ENCODE measurements at regions not wholly inside any gene's neighbourhood (a gene's known extent, or its start where the extent isn't known, plus 50 kb on each side); places are given as distances from the start of the nearest gene placed in this dataset.

DNA sequence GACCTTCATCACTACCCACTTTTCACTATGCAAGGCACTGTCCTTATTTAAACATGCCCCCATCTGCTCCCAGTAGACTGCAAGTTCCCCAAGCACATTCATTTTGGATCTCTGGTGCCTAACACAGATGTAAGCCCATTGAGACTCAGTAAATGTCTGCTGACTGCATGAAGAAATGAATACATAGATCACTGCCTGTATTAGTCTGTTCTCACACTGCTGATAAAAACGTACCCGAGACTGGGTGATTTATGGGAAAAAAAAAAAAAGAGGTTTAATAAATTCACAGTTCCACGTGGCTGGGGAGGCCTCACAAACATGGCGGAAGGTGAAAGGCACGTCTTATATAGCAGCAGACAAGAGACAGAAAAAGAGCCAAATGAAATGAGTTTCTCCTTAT is 204.9 kb downstream of the ATG4C start:
- TF ChIP-seq POLR2A (IDR thresholded peaks at IDR 0.05; ENCODE audit: low read length) = no peak
- TF ChIP-seq GATA1 (IDR thresholded peaks at IDR 0.05; ENCODE audit: low read depth, low read length) = no peak

Measured in erythroblast (primary cell).